A549 (cell line): ENCODE measurements at regions not wholly inside any gene's neighbourhood (a gene's known extent, or its start where the extent isn't known, plus 50 kb on each side); places are given as distances from the start of the nearest gene placed in this dataset.
A peak's percentile ranks its signal among the peaks of the same experiment; 100 is the strongest.

Experiments
- ATAC-seq, 2 experiments: fragments of 200-7000 bp in 1 of 2; fragments of >200 bp in 1 of 2; cut with Nextera tagmentation in 1 of 2; cut with Tn5 transposase in 1 of 2; 3 replicates each; pipeline versions ENCODE4 v1.8.0 to v1.9.1; 2018 to 2020; ENCODE audit warnings: mild to moderate bottlenecking in 1 of 2, moderate library complexity in 1 of 2
- CTCF ChIA-PET: fragments of 300-600 bp; sonication (Branson Sonifier 250); formaldehyde crosslinking; extraction: SDS; loops from one replicate; lab custom pipeline; 2021; ENCODE audit warnings: antibody characterized with exemption, inconsistent platforms; lab: Yijun Ruan, JAX
- POLR2A ChIA-PET: fragments of 350-600 bp; formaldehyde crosslinking; extraction: SDS; loops from one replicate; lab custom pipeline; 2021; ENCODE audit warnings: antibody characterized with exemption, inconsistent platforms; lab: Yijun Ruan, JAX
- DNase-seq, 2 experiments: peaks; one replicate each; pipeline versions ENCODE4 v3.0.0 to v3.0.0-alpha.2; 2011 to 2016; ENCODE audit warnings: low read depth in 1 of 2, low spot score in 1 of 2
- FAIRE-seq: peaks from 2 replicates; lab custom pipeline; 2011; peaks lifted over from hg19 to GRCh38; lab: Jason Lieb, UNC
- H3K27ac ChIP-seq, 2 experiments: fragments of >200 bp; sonication (Bioruptor Twin); formaldehyde crosslinking; 3 replicates each; pipeline ENCODE4 v1.5.1; 2016 to 2017
- H3K4me1 ChIP-seq: fragments of >200 bp; sonication (Bioruptor Twin); formaldehyde crosslinking; 3 replicates; pipeline ENCODE4 v1.6.1; 2016
- H3K4me2 ChIP-seq: fragments of >200 bp; sonication (Bioruptor Twin); formaldehyde crosslinking; 3 replicates; pipeline ENCODE4 v1.6.1; 2016
- H3K4me3 ChIP-seq: fragments of >200 bp; sonication (Bioruptor Twin); formaldehyde crosslinking; 3 replicates; pipeline ENCODE4 v1.5.1; 2016
- H3K9me3 ChIP-seq: fragments of >200 bp; sonication (Bioruptor Twin); formaldehyde crosslinking; 3 replicates; pipeline ENCODE4 v1.6.1; 2016
- ATOH8 ChIP-seq: fragments of 250-450 bp; sonication (Bioruptor Pico); IDR thresholded peaks from 2 replicates; pipeline ENCODE4 v1.5.0; 2020; ENCODE audit warnings: low read depth, mild to moderate bottlenecking, moderate library complexity
- CBX2 ChIP-seq: fragments of 200-600 bp; sonication (generic); IDR thresholded peaks from 2 replicates; pipeline ENCODE4 v1.6.1; 2016; ENCODE audit warnings: low read depth, mild to moderate bottlenecking, borderline replicate concordance
- CEBPB ChIP-seq, 2 experiments: fragments of >200 bp in 1 of 2; sonication (Bioruptor Twin) in 1 of 2; formaldehyde crosslinking in 1 of 2; IDR thresholded peaks; 2 replicates each; pipeline ENCODE4 v1.6.1; 2012 to 2016
- E2F6 ChIP-seq: IDR thresholded peaks from 2 replicates; pipeline ENCODE4 v1.6.1; 2012; ENCODE audit warnings: low read depth, borderline replicate concordance
- ELK1 ChIP-seq: fragments of 150-350 bp; IDR thresholded peaks from 2 replicates; pipeline ENCODE4 v1.6.1; 2014; ENCODE audit warnings: low read depth, mild to moderate bottlenecking, low read length
- FOSB ChIP-seq: fragments of 250-450 bp; sonication (Bioruptor Pico); IDR thresholded peaks from 2 replicates; pipeline ENCODE4 v1.5.0; 2020; ENCODE audit warnings: mild to moderate bottlenecking, moderate library complexity
- HDAC2 ChIP-seq: fragments of 200-600 bp; sonication (generic); IDR thresholded peaks from 2 replicates; pipeline ENCODE4 v1.6.1; 2016
- HES2 ChIP-seq: fragments of >200 bp; sonication (Bioruptor Twin); formaldehyde crosslinking; IDR thresholded peaks from 2 replicates; pipeline ENCODE4 v1.6.1; 2016
- HOXA7 ChIP-seq: fragments of 250-450 bp; sonication (Bioruptor Pico); IDR thresholded peaks from 2 replicates; pipeline ENCODE4 v1.5.0; 2020; ENCODE audit warnings: mild to moderate bottlenecking, moderate library complexity
- HOXB13 ChIP-seq: fragments of 250-450 bp; sonication (Bioruptor Pico); IDR thresholded peaks from 2 replicates; pipeline ENCODE4 v1.5.0; 2020; ENCODE audit warnings: low read depth, mild to moderate bottlenecking, moderate library complexity
- JUNB ChIP-seq: fragments of >200 bp; sonication (Bioruptor Twin); formaldehyde crosslinking; IDR thresholded peaks from 2 replicates; pipeline ENCODE4 v1.6.1; 2016
- KDM1A ChIP-seq: fragments of 200-600 bp; sonication (generic); IDR thresholded peaks from 2 replicates; pipeline ENCODE4 v1.6.1; 2016; ENCODE audit warnings: low read depth, mild to moderate bottlenecking
- KDM5A ChIP-seq: fragments of 200-600 bp; sonication (generic); IDR thresholded peaks from 2 replicates; pipeline ENCODE4 v1.6.1; 2016; ENCODE audit warnings: antibody characterized with exemption, mild to moderate bottlenecking
- PHF8 ChIP-seq: fragments of 200-600 bp; sonication (generic); IDR thresholded peaks from 2 replicates; pipeline ENCODE4 v1.6.1; 2016; ENCODE audit warnings: low read depth, mild to moderate bottlenecking, antibody characterized with exemption, moderate library complexity, borderline replicate concordance
- POLR2AphosphoS2 ChIP-seq: conservative IDR thresholded peaks from 2 replicates; pipeline ENCODE4 v1.6.1; 2012; ENCODE audit warnings: low read length, improper control_type of control experiment, inconsistent platforms
- RFX5 ChIP-seq: fragments of 450-650 bp; IDR thresholded peaks from 2 replicates; pipeline ENCODE4 v1.7.1; 2014; ENCODE audit warnings: antibody characterized with exemption, mild to moderate bottlenecking, moderate library complexity
- TP53 ChIP-seq: fragments of 250-450 bp; sonication (Bioruptor Pico); IDR thresholded peaks from 2 replicates; pipeline ENCODE4 v1.5.0; 2021; ENCODE audit warnings: mild to moderate bottlenecking, moderate library complexity
- ZSCAN20 ChIP-seq: fragments of 250-450 bp; sonication (Bioruptor Pico); IDR thresholded peaks from 2 replicates; pipeline ENCODE4 v1.8.0; 2022; ENCODE audit warnings: mild to moderate bottlenecking, moderate library complexity
- WGBS: methylation state at CpG from one replicate; pipeline ENCODE4 v1.1.6; 2017; ENCODE audit errors: missing lambda C conversion rate; 5-methylcytosine and 5-hydroxymethylcytosine counted together
- TF ChIP-seq, protein P1 (sequence below): fragments of 200-600 bp; sonication (generic); IDR thresholded peaks from 2 replicates; pipeline ENCODE4 v1.6.1; 2016; ENCODE audit warnings: antibody characterized with exemption, mild to moderate bottlenecking, moderate library complexity
- TF ChIP-seq, protein P2 (sequence below): IDR thresholded peaks from 2 replicates; pipeline ENCODE4 v1.6.1; 2012

DNA sequence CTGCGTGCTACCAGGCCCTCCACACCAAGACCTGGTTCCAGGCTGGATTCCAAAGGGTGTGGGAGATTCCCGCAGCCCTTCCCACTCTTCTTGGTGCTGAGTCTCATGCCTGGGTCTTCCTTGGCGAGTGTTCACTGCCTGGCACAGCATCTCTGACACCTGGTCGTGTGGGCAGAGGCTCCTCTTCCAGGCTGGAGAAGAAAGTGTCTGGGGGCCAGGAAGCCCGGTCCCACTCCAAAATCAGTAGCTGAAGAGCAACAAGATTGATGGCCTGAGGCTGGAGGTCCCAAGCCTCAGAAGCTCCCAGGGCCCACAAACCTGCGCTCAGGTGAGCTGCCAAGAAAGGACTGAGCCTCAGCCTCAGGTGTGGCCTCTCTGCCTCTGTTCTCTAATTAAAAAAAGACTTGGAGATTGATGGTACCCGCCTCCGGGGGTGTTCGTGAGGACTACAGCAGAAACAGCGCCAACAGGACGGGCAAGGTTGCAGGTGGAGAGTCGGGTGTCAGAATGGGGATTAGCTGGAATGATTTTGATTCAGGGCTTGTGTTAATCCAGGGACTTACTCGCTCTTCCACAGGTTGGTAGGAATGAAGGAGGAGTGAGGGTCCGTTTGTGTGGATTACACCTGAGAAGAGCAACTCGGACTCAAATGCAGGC is 217.5 kb downstream of the TEX29 start:
- DNase-seq: no peak

GRCh38 chr13:111539252-111539651 is 218.8 kb downstream of the TEX29 start:
- Histone ChIP-seq H3K27ac (no peak overlapping the region), H3K4me2 (no peak overlapping the region), H3K4me1 (no peaks in the 10 kb centered on the region), H3K9me3 (no peaks in the 10 kb centered on the region), H3K4me3 (no peak overlapping the region)
- FAIRE-seq (no peak), ATAC-seq (no peak), DNase-seq (no peak)
- 29% methylated on average over 12 of the region's 12 CpGs for WGBS
- TF ChIP-seq POLR2AphosphoS2 (no peak), E2F6 (no peak), HDAC2 (no peak), ATOH8 (CRISPR knock-in tag) (no peak)
- ChIA-PET CTCF (no interaction called here), POLR2A (no interaction called here)

More for the DNA sequence above, 217.5 kb downstream of the TEX29 start:
- no peak overlapping the region for H3K4me3 ChIP-seq
- WGBS: 4% methylated on average over 14 of the region's 15 CpGs
- H3K4me1 ChIP-seq: no peaks in the 10 kb centered on the region
- CTCF ChIA-PET: no interaction called here
- no peak for ATAC-seq
- POLR2A ChIA-PET: no interaction called here
- TF ChIP-seq, protein P1, sequence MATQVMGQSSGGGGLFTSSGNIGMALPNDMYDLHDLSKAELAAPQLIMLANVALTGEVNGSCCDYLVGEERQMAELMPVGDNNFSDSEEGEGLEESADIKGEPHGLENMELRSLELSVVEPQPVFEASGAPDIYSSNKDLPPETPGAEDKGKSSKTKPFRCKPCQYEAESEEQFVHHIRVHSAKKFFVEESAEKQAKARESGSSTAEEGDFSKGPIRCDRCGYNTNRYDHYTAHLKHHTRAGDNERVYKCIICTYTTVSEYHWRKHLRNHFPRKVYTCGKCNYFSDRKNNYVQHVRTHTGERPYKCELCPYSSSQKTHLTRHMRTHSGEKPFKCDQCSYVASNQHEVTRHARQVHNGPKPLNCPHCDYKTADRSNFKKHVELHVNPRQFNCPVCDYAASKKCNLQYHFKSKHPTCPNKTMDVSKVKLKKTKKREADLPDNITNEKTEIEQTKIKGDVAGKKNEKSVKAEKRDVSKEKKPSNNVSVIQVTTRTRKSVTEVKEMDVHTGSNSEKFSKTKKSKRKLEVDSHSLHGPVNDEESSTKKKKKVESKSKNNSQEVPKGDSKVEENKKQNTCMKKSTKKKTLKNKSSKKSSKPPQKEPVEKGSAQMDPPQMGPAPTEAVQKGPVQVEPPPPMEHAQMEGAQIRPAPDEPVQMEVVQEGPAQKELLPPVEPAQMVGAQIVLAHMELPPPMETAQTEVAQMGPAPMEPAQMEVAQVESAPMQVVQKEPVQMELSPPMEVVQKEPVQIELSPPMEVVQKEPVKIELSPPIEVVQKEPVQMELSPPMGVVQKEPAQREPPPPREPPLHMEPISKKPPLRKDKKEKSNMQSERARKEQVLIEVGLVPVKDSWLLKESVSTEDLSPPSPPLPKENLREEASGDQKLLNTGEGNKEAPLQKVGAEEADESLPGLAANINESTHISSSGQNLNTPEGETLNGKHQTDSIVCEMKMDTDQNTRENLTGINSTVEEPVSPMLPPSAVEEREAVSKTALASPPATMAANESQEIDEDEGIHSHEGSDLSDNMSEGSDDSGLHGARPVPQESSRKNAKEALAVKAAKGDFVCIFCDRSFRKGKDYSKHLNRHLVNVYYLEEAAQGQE: no peak
- TF ChIP-seq PHF8: no peak
- no peak overlapping the region for H3K4me2 ChIP-seq
- no peak for FAIRE-seq
- no peaks in the 10 kb centered on the region for H3K9me3 ChIP-seq
- H3K27ac ChIP-seq: no peak overlapping the region

DNA sequence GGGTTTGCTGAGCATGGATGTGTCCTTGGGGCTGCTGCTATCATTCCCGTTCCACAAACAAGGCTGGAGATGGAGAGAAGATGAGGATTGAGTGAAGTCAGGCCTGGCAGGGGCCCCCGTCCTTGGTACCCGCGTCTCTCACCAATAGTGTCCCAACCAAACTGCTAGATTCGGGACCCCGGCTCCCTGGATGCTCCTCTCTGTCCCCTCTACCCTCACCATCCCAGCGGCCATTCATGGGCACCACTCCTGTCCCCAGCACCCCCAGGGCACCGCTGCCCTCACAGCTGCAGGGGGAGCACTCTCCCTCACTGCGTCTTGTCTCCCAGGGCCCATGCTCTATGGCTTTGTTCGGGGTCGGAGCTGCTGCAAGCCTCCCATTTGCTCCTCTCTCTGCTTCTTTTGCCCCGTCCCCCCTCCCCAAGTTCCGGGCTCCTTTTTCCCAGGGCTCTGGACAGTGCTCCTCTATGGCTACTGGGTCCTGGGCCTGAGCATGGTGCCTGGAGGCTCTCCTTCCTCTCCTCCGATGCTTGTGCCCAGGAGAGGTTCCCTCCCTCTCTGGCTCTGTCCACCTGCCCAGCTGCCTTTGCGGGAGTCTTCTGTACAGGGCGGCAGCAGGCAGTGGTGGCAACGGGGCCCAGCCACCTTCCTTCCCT is 219.5 kb downstream of the TEX29 start:
- Histone ChIP-seq H3K4me3 (no peak overlapping the region), H3K4me1 (no peaks in the 10 kb centered on the region), H3K27ac (no peak overlapping the region), H3K9me3 (no peaks in the 10 kb centered on the region), H3K4me2 (no peak overlapping the region)
- FAIRE-seq: no peak
- 0 out of 6 replicates have a peak, but pooled peaks of 1 of the 2 experiments have one; percentile 24 for ATAC-seq
- ChIA-PET POLR2A (no interaction called here), CTCF (no interaction called here)
- 19% methylated on average over 6 of the region's 17 CpGs for WGBS
- DNase-seq: no peak
- no peak for TF ChIP-seq KDM5A
- TF ChIP-seq TP53 (CRISPR knock-in tag): no peak
- TF ChIP-seq E2F6: no peak
- TF ChIP-seq JUNB: no peak

GRCh38 chr13:111540486-111540885 is 220.0 kb downstream of the TEX29 start:
- no peak overlapping the region for H3K27ac ChIP-seq
- POLR2A ChIA-PET: no interaction called here
- ATAC-seq (no peak), FAIRE-seq (no peak), DNase-seq (no peak)
- no peaks in the 10 kb centered on the region for H3K4me1 ChIP-seq
- no peak overlapping the region for H3K4me2 ChIP-seq
- CTCF ChIA-PET: interaction anchor here (0.7 kb wide), 1 partner anchor 904 kb away, joined by 3 read pairs; no protein-coding TSS in a partner anchor
- TF ChIP-seq KDM1A: no peak
- TF ChIP-seq HOXB13 (CRISPR knock-in tag): no peak
- no peak for TF ChIP-seq ELK1
- no peak for TF ChIP-seq HOXA7 (CRISPR knock-in tag)
- TF ChIP-seq FOSB (CRISPR knock-in tag): no peak
- no peak for TF ChIP-seq CBX2
- TF ChIP-seq, protein P2, sequence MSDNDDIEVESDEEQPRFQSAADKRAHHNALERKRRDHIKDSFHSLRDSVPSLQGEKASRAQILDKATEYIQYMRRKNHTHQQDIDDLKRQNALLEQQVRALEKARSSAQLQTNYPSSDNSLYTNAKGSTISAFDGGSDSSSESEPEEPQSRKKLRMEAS: no peak
- TF ChIP-seq RFX5: no peak
- no peak for TF ChIP-seq ZSCAN20
- TF ChIP-seq CEBPB (IDR thresholded peaks at IDR 0.05): no peak
- no peak for TF ChIP-seq HES2
- H3K9me3 ChIP-seq: no peaks in the 10 kb centered on the region
- 44% methylated on average over 2 of the region's 10 CpGs for WGBS
- no peak overlapping the region for H3K4me3 ChIP-seq
